HG03520 (cell line): ENCODE measurements at regions not wholly inside any gene's neighbourhood (a gene's known extent, or its start where the extent isn't known, plus 50 kb on each side); places are given as distances from the start of the nearest gene placed in this dataset.
A peak's percentile ranks its signal among the peaks of the same experiment; 100 is the strongest.

Experiments
- ATAC-seq: cut with Tn5 transposase; IDR thresholded peaks from one replicate; pipeline ENCODE4 v1.9.1; 2021; ENCODE audit warnings: mild to moderate bottlenecking, moderate library complexity; ENCODE audit not compliant: unreplicated experiment

- ATAC-seq: peak; percentile 51
Observed at GRCh38 chr11:134008634-134009071, 51.9 kb upstream of the IGSF9B start.

GRCh38 chr11:134013518-134013917 lies 55.4 kb upstream of the JAM3 start:
- ATAC-seq: no peak

GRCh38 chr11:134014511-134014910 lies 54.4 kb upstream of the JAM3 start:
- no peak for ATAC-seq

- no peak for ATAC-seq
Observed at GRCh38 chr11:134015556-134015955, 53.3 kb upstream of the JAM3 start.

- no peak for ATAC-seq
Observed at GRCh38 chr11:134017511-134018430, 51.1 kb upstream of the JAM3 start.
